ENCODE measurements at regions not wholly inside any gene's neighbourhood (a gene's known extent, or its start where the extent isn't known, plus 50 kb on each side); places are given as distances from the start of the nearest gene placed in this dataset.
"Not testable (repeated sequence)": the region's sequence is repeated elsewhere in the genome, so short reads cannot be mapped to it uniquely, and the experiment has no call there.

DNA sequence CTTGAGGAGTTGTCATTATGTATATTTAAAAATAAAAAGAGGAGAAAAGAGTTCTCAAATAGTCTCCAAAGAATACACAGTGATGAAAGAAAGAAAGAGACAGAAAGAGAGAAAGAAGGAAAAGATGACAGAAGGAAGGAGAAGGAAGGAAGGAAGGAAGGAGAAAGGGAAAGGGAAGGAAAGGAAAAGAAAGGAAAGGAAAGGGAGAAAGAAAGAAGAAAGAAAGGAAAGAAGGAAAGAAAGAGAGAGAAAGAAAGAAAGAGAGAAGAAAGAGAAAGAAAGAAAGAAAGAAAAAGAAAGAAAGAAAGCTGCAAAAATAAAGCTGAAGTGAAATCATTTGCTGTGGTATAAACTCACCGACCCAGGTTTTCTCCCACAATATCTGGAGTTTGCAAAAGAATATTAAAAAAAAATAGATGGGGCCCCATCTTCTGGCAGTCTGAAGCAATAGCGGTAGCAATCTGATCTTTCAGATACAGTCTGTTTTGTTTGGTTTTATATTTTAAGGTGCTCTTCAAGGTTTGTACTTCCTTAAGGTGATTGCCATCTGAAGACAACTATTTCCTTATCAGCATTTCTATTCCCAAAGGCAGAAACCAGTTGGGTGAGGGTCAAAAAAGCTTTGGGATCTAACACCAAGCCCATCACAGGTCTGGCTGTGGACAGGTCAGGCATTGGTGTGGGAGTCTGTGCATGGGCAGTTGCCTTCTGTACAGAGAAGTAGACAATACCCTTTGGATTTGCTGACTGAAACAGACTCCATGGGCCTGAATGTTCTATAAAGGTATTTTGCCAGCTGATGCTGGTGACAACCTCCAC lies 160.4 kb downstream of the CPEB2 start:
- DNase-seq (ENCODE audit: low read depth in 2 of 2): no peak

DNA sequence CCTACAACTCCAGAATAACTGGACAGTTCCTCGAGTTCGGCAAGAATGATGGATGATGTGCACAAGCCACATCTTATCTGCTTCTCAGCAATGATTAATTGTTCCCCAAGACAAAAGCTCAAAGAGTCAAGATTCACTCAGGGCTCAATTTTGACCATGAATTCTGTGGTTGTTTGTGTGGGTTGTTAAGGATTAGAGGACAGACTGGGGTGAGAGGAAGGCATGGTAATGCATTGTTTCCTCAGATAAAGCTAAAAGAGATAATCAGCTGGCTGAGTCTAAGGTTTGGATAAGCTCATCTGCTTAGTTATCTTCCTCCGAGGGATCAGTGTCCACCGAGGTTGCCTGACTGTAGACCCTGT lies 161.0 kb downstream of the CPEB2 start:
- DNase-seq (ENCODE audit: low read depth in 2 of 2): no peak

DNA sequence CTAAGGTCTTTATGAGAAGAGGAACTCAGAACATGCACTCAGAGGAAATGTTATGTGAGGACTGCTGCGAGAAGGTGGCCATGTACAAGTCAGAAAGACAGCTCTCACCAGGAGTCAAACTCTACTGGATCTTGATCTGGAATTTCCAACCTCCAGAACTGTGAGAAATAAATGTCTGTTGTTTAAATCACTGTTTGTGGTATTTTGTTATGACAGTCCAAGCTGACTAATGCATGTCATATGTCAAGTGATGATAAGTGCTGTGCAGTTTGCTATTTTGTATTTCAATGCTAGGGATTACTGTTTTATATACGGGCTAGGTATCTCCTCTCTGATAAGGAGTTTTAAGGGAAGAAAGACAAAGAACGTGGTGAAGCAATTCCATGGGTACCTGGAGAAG lies 162.3 kb downstream of the CPEB2 start:
- no peak for DNase-seq (ENCODE audit: low read depth in 2 of 2)

DNA sequence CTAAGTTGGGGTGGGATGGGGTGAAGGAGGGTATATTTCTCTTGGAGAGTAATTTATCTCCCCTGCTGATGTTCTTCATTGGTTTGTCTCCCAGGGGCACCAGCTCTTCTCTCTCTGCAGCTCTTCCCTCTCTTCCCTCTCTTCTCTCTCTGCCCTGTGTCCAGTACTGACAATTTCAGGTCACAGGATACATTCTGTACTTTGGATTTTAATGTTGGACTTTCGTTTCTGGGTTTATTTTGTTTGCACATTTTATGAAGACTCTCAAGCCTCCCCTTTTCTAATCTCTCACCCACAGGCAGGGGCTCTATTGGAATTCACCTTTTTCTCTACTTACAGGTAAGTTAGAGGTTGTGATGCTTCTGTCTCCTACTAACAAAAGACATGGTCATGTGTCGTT lies 165.5 kb downstream of the CPEB2 start:
- no peak for DNase-seq (ENCODE audit: low read depth in 2 of 2)

- DNase-seq (ENCODE audit: low read depth in 2 of 2): no peak
Observed at GRCh38 chr4:15168759-15169158, 166.5 kb downstream of the CPEB2 start.

- DNase-seq (ENCODE audit: low read depth in 2 of 2): no peak
Observed at GRCh38 chr4:15171725-15172124, 169.4 kb downstream of the CPEB2 start.

GRCh38 chr4:15173251-15173650 lies 171.0 kb downstream of the CPEB2 start:
- DNase-seq (ENCODE audit: low read depth in 2 of 2): no peak

GRCh38 chr4:15174168-15174567 lies 171.9 kb downstream of the CPEB2 start:
- DNase-seq (ENCODE audit: low read depth in 2 of 2): not testable (repeated sequence)

- DNase-seq (ENCODE audit: low read depth in 2 of 2): not testable (repeated sequence)
Observed at GRCh38 chr4:15179842-15180241, 177.6 kb downstream of the CPEB2 start.

GRCh38 chr4:15182600-15183220 lies 180.4 kb downstream of the CPEB2 start:
- no peak for DNase-seq (ENCODE audit: low read depth in 2 of 2)

DNA sequence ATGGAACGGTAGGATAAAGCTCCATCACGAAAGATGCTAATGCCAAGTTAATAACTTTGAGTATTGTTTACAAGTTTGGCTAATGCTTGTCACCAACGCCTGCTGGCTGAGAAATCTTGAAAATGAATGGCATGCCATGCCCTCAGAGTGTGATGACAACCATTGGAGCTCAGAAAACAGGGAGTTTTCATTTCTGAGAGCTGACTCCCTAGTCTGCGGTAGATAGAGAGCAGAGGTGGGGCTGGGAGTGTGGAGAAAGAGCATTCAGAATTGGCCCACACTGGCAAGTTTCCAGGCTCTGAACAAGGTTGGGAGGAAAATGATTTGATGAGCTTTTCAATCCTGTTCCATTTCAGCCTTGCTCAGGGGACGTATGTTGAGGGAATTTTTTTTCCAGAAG lies 183.9 kb downstream of the CPEB2 start:
- DNase-seq (ENCODE audit: low read depth in 2 of 2): no peak

DNA sequence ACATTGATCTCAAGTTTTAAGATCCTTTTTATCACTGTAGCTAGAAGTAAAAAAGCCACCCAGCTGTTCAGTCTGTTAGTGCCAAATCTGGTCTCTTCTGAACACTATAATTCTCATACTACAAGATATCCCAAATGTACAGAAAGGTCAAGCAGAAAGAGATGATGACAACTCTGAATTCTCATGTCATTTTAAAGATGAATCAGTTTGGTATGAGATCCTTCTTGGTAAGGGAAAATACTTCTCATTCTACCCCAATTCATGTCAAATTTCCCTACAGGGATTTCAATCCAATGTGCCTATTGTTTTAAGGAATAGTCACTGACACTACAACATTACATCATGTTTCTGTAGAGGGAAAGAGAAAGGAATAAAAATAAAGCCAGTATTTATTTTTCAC lies 184.5 kb downstream of the CPEB2 start:
- no peak for DNase-seq (ENCODE audit: low read depth in 2 of 2)

DNA sequence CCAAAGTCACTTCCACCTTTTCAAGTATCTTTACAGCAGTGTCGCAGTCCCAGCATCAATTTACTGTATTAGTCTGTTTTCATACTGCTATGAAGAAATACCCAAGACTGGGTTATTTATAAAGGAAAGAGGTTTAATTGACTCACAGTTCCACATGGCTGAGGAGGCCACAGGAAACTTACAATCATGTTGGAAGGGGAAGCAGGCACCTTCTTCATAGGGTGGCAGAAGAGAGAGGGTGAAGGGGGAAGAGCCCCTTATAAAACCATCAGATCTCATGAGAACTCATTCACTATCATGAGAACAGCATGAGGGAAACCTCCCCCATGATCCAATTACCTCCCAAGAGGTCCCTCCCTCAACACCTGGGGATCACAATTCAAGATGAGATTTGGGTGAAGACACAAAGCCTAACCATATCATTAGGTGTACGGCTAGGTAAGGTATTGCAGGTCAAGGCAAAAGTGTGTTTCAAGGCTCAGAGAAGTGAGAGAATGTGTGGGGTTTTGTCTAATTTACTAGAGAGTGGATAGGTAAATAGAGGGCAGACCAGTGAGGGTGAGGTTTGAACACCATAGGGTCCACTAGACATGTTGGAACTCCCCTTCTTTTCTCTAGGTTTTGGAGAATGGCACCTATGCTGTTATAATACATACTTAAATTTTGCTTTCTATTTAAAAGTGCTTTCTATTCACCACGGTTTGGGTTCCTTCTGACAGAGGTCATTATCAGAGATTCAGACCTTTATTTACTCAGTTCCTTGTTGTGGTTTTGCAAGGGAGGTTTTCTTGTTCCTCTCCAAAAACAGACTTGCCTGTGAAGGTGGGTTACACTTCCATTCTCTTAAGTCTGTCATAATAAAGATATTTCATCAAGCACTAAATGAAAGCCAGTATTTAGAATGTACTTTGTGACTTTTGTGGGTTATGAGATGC lies 186.6 kb downstream of the CPEB2 start:
- no peak for DNase-seq (ENCODE audit: low read depth in 2 of 2)

GRCh38 chr4:15194520-15194919 lies 192.2 kb downstream of the CPEB2 start:
- DNase-seq (ENCODE audit: low read depth in 2 of 2): no peak

DNA sequence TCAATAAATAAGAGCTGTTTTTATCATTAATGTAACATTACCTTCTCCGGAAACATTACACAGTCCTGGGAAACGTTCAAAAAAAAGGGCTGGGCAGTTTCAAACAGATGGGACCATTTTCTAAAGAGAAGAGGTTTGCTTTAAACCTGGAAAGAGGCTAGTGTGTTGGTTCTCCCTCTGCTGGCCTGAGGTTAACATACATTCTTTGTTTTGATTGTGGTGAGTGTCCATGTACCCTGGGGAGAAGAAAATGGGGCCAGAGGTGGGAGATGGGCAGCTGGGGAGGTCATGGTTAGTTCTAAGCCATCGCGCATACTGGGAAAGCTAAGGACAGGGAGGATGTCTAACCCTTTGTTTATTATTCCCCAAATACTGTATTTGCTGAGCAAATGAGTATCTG lies 194.7 kb downstream of the CPEB2 start:
- DNase-seq (ENCODE audit: low read depth in 2 of 2): no peak

DNA sequence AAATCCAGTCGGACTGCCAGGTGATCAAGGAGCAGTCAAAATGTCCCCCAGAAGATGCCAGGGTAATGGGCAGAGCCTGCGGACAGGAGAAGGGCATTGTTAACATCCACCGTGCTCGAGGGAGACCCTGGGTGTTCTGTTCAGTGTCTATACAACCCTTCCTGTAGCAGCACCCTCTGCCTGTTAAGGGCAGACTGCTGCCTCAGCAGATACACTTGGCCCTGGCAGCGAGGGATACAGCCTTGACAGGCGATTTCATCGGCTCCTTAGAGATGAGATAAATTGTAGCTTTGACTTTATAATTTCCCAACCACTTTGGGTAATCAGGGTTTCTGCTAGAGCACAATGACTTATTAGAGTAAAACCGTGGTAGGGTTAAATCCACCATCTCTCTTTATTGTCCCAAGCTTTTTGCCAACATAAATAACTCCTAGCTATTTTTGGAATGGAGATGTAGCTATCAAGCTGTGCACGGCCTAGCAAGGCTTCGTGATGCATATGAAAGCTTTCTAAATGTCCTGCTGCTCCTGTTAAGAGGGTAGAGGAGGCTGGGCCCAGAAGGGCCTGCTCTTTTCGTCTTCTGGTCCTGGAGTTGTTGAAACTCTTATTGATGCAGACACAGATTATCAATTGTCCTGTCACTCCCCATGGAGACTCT lies 195.9 kb downstream of the CPEB2 start:
- DNase-seq (ENCODE audit: low read depth in 2 of 2): no peak

- no peak for DNase-seq (ENCODE audit: low read depth in 2 of 2)
Observed at GRCh38 chr4:15201782-15202181, 199.5 kb downstream of the CPEB2 start.

- no peak for DNase-seq (ENCODE audit: low read depth in 2 of 2)
Observed at GRCh38 chr4:15202481-15202880, 200.2 kb downstream of the CPEB2 start.

- DNase-seq (ENCODE audit: low read depth in 2 of 2): not testable (repeated sequence)
Observed at GRCh38 chr4:15206526-15206925, 204.2 kb downstream of the CPEB2 start.

- DNase-seq (ENCODE audit: low read depth in 2 of 2): no peak
Observed at GRCh38 chr4:15213302-15213970, 211.2 kb downstream of the CPEB2 start.

GRCh38 chr4:15215109-15215508 lies 212.7 kb upstream of the C1QTNF7 start:
- DNase-seq (ENCODE audit: low read depth in 2 of 2): no peak
